A549 (cell line): ENCODE measurements at regions not wholly inside any gene's neighbourhood (a gene's known extent, or its start where the extent isn't known, plus 50 kb on each side); places are given as distances from the start of the nearest gene placed in this dataset.

ENCODE experiments used
- CTCF ChIP-seq: fragments of >200 bp; sonication (Bioruptor Twin); formaldehyde crosslinking; IDR thresholded peaks from 3 replicates; pipeline ENCODE4 v1.5.1; 2016
- MAX ChIP-seq: IDR thresholded peaks from 2 replicates; pipeline ENCODE4 v1.6.1; 2012
- POLR2A ChIP-seq: IDR thresholded peaks from 2 replicates; pipeline ENCODE4 v1.6.1; 2012; ENCODE audit warnings: mild to moderate bottlenecking, low read length
- RAD21 ChIP-seq, 2 experiments: fragments of >200 bp in 1 of 2; sonication (Bioruptor Twin) in 1 of 2; formaldehyde crosslinking in 1 of 2; IDR thresholded peaks in 1 of 2; conservative IDR thresholded peaks in 1 of 2; 2 replicates in 1 of 2; 3 replicates in 1 of 2; pipeline ENCODE4 v1.6.1; 2012 to 2018; ENCODE audit warnings: inconsistent platforms in 1 of 2
- RARB ChIP-seq: fragments of 250-450 bp; sonication (Bioruptor Pico); IDR thresholded peaks from 2 replicates; pipeline ENCODE4 v1.8.0; 2021; ENCODE audit warnings: mild to moderate bottlenecking, moderate library complexity
- RCOR1 ChIP-seq: fragments of 150-350 bp; IDR thresholded peaks from 2 replicates; pipeline ENCODE4 v1.6.1; 2014; ENCODE audit warnings: antibody characterized with exemption, low read length, low read depth
- TF ChIP-seq, protein P1 (sequence below): fragments of 150-350 bp; IDR thresholded peaks from 2 replicates; pipeline ENCODE4 v1.6.1; 2014; ENCODE audit warnings: low read depth, mild to moderate bottlenecking, low read length

DNA sequence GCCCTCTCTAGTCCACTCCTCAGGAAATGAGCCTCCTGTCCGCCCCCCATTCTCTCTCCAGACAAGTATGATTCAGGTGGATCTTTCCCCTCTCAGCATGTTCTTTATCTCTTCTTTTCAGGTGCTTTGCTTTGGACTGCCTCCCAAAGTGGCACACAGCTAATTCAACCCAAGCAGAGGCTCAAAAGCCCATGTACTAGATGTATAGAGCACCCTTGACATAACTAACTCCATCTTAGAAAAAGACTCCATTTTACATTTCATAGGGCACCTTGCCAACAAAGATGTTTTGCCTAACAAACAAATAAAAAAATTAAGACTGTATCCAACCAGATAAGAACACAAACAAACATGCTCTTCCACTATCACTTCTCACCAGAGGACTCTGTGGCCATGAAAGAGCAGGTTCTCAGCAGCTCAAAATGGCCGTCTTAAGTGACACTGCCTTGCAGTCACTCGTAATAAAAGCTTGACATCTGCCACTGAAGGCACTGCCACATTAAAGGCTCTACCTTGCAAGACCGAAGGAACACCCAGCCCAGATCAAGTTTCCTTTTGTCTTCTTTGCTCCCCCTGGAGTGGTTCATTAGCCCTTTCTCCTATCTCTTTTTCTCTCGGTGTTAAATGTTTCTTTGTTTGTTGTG lies 84.9 kb upstream of the TAB3 start:
- TF ChIP-seq RAD21 (conservative IDR thresholded peaks at IDR 0.05 in 1 of 2, IDR thresholded peaks at IDR 0.05 in 1 of 2) (no peak), CTCF (no peak), RARB (CRISPR knock-in tag) (no peak), POLR2A (no peak), RCOR1 (no peak), MAX (no peak)
- TF ChIP-seq, protein P1, sequence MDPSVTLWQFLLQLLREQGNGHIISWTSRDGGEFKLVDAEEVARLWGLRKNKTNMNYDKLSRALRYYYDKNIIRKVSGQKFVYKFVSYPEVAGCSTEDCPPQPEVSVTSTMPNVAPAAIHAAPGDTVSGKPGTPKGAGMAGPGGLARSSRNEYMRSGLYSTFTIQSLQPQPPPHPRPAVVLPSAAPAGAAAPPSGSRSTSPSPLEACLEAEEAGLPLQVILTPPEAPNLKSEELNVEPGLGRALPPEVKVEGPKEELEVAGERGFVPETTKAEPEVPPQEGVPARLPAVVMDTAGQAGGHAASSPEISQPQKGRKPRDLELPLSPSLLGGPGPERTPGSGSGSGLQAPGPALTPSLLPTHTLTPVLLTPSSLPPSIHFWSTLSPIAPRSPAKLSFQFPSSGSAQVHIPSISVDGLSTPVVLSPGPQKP, result no peak
